ENCODE measurements at regions not wholly inside any gene's neighbourhood (a gene's known extent, or its start where the extent isn't known, plus 50 kb on each side); places are given as distances from the start of the nearest gene placed in this dataset.

GRCh38 chrX:117636826-117637225 lies 479.8 kb downstream of the KLHL13 start:
- WGBS, 5 donors = 9 to 48% (median 30%) methylated on average over 1 of the region's 1 CpG
- DNase-seq = no peak
- intact Hi-C loops (cut with DNase I; ENCODE audit: low total_unique reads) = no loop called here
- no peak overlapping the region for H3K27ac ChIP-seq
- no peaks in the 10 kb centered on the region for H3K36me3 ChIP-seq
- H3K4me3 ChIP-seq = no peak overlapping the region
- TF ChIP-seq CTCF (IDR thresholded peaks at IDR 0.05) (no peak), POLR2A (IDR thresholded peaks at IDR 0.05) (no peak), EP300 (IDR thresholded peaks at IDR 0.05) (no peak), POLR2AphosphoS5 (IDR thresholded peaks at IDR 0.05) (no peak)
- no peaks in the 10 kb centered on the region for H3K4me1 ChIP-seq
- H3K9me3 ChIP-seq = no peaks in the 10 kb centered on the region
- H3K27me3 ChIP-seq = no peaks in the 10 kb centered on the region

GRCh38 chrX:117633277-117633676 lies 483.3 kb downstream of the KLHL13 start:
- intact Hi-C loops (cut with DNase I; ENCODE audit: low total_unique reads) = no loop called here
- DNase-seq = no peak
- H3K36me3 ChIP-seq = no peaks in the 10 kb centered on the region
- H3K27me3 ChIP-seq = no peaks in the 10 kb centered on the region
- no peaks in the 10 kb centered on the region for H3K4me1 ChIP-seq
- no peaks in the 10 kb centered on the region for H3K9me3 ChIP-seq
- H3K27ac ChIP-seq = no peak overlapping the region
- WGBS, 5 donors = 57 to 91% (median 81%) methylated on average over 1 of the region's 1 CpG
- H3K4me3 ChIP-seq = no peak overlapping the region
- TF ChIP-seq POLR2AphosphoS5 (IDR thresholded peaks at IDR 0.05) = no peak
- TF ChIP-seq CTCF (IDR thresholded peaks at IDR 0.05) = no peak
- TF ChIP-seq EP300 (IDR thresholded peaks at IDR 0.05) = no peak
- TF ChIP-seq POLR2A (IDR thresholded peaks at IDR 0.05) = no peak

- WGBS, 5 donors = 48 to 79% (median 69%) methylated on average over 2 to 3 of the region's 3 CpGs
- Histone ChIP-seq H3K4me3 (no peak overlapping the region), H3K27ac (no peak overlapping the region), H3K9me3 (no peaks in the 10 kb centered on the region), H3K36me3 (no peaks in the 10 kb centered on the region), H3K27me3 (no peaks in the 10 kb centered on the region), H3K4me1 (no peaks in the 10 kb centered on the region)
- intact Hi-C loops (cut with DNase I; ENCODE audit: low total_unique reads) = no loop called here
- no peak for DNase-seq
- TF ChIP-seq CTCF (IDR thresholded peaks at IDR 0.05) (no peak), EP300 (IDR thresholded peaks at IDR 0.05) (no peak), POLR2AphosphoS5 (IDR thresholded peaks at IDR 0.05) (no peak), POLR2A (IDR thresholded peaks at IDR 0.05) (no peak)
Measured at GRCh38 chrX:117628381-117628780, 488.2 kb downstream of the KLHL13 start.

GRCh38 chrX:117610806-117611205 lies 505.8 kb downstream of the KLHL13 start:
- DNase-seq = peak in 1 of 2 donors; percentile 1
- H3K36me3 ChIP-seq = no peaks in the 10 kb centered on the region
- WGBS, 5 donors = 45 to 67% (median 51%) methylated on average over 3 of the region's 3 CpGs
- TF ChIP-seq CTCF (IDR thresholded peaks at IDR 0.05) (no peak), POLR2AphosphoS5 (IDR thresholded peaks at IDR 0.05) (no peak), POLR2A (IDR thresholded peaks at IDR 0.05) (no peak), EP300 (IDR thresholded peaks at IDR 0.05) (no peak)
- H3K27me3 ChIP-seq = no peaks in the 10 kb centered on the region
- no peak overlapping the region for H3K4me3 ChIP-seq
- no peak overlapping the region for H3K27ac ChIP-seq
- peaks cover 0 to 6% (median 0%) of the 10 kb centered on the region in 4 donors for H3K9me3 ChIP-seq
- intact Hi-C loops (cut with DNase I; ENCODE audit: low total_unique reads) = no loop called here
- H3K4me1 ChIP-seq = no peaks in the 10 kb centered on the region

All from stomach (tissue), 8 donors.